HG03066 (cell line): ENCODE measurements at regions not wholly inside any gene's neighbourhood (a gene's known extent, or its start where the extent isn't known, plus 50 kb on each side); places are given as distances from the start of the nearest gene placed in this dataset.

Experiments
- ATAC-seq: cut with Tn5 transposase; IDR thresholded peaks from one replicate; pipeline ENCODE4 v1.9.1; 2021; ENCODE audit warnings: low read depth; ENCODE audit not compliant: unreplicated experiment

GRCh38 chr6:105567140-105567539 is 164.3 kb upstream of the PREP start:
- no peak for ATAC-seq

- ATAC-seq: no peak
Measured at GRCh38 chr6:105566503-105566902, 163.6 kb upstream of the PREP start.

DNA sequence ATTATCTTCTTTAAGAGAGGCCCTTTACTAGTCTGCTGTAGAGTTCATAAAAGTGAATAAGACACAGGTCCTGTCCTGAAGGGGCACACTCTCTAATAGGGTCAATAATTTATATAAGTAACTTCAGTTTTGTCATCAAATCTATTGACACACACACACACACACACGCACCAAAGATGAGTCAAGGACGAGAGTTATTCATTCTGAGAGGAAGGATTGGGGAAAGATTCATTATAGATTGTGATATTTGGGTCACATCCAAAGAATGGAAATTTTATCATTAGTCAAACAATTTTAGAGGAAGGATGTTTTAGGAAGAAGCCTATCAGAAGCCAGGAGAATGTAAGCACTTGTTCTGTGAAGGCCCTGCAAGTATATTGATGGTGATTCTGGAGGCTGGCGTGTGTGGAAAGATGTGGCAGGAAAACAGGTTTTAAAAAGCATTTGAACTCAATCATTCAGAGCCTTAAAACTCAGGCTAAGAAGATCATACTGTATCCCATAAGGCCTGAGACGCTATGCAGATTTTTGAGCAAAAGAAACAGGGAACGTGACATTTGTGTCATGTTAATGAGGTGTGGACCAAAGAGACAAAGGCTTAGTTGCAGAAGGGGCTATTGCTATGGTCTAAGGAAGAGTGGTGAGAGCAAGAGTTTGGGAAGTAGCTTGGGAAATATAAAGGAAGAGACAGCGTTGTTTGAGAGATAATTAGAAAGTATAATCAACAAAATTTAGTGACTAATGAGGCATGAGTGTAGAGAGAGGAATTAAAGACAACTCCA is 161.4 kb upstream of the PREP start:
- no peak for ATAC-seq

GRCh38 chr6:105562027-105562426 is 159.1 kb upstream of the PREP start:
- no peak for ATAC-seq

GRCh38 chr6:105561486-105561885 is 158.6 kb upstream of the PREP start:
- no peak for ATAC-seq

DNA sequence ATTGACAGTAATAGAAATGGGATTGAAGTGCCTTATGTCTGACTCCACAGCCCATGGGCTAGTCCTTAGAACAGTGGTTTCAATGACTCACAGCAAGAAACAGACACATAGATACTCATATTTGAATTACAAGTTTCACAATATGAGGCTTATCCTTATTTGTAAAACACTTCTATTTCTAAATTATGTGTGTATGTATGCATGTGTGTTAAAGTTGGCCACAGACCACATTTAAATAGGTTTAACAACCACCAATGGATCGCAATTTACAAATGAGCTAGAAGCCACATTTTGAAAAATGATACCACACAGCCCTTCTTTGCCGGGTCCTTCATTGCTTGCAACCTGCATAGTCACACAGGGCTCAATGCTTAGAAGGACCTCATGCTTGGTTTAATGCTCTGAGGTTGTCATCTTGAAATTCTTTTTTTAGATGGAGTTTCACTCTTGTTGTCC is 157.8 kb upstream of the PREP start:
- peak; percentile 94 for ATAC-seq

- no peak for ATAC-seq
Measured at GRCh38 chr6:105557291-105557690, 154.4 kb upstream of the PREP start.

- no peak for ATAC-seq
Measured at GRCh38 chr6:105553171-105553570, 150.3 kb upstream of the PREP start.

DNA sequence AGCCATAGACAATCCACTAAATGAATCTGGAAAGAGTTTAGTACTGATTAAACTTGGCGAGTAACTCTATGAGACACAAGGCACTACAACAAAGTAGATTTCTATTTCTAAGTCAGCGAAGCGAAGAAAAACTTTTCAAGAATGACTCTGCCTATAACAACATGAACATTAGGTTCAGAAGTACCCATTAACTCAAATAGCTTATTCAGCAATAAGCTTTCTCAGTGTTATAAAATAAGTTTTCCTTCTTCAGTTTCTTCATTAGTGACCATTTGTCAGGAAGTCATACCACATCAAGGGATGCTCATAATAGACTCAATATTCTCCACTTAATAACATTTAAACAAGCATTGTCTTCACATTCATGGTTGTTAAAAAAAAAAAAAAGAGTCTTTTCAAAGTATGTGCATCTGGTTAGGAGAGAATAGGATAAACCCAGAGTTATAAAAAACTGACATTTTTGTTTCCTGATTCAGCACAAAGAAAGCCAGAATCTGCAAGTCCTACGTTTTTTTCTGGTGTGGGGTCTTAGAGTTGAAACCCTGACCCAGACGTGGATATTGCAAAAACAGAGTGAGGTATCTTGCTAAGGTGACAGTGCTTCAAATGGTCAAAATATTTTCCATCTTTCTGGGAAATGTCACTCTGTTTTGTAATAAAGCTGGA is 148.2 kb upstream of the PREP start:
- ATAC-seq: no peak

GRCh38 chr6:105546754-105547153 is 143.9 kb upstream of the PREP start:
- ATAC-seq: no peak

- ATAC-seq: no peak
Measured at GRCh38 chr6:105545947-105546731, 143.3 kb upstream of the PREP start.

DNA sequence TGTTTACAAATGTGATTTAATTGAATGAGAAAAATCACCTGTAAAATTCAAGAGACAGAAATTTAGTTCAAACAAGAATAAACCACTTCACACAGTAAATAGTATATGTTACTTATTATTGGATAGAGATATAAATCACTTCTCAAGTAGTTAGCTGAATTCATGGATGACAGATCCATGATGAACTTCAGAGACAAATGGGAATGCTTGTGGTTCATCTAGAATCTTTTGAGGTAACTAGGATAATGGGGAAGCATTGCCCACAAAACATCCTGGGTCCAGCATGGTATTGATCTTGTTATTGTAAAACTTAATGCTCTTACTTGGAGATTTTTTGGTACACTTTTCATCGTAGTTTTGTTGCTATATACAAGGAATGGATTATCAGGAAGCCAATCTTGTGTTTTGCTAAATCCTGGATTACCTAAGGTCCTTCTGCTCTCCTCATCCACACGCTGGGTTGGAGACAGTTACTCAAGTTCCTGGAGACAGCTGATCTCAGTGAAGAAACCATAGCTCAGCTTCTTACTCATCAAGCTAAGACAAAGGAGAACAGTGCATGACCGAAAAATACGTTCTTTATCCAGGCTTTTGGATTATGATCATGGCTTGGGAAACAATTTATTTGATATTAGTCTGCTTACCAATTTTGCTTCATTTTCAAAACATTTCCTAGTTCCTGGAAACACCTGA is 142.5 kb upstream of the PREP start:
- ATAC-seq: no peak

- ATAC-seq: no peak
Measured at GRCh38 chr6:105539911-105540310, 137.0 kb upstream of the PREP start.

DNA sequence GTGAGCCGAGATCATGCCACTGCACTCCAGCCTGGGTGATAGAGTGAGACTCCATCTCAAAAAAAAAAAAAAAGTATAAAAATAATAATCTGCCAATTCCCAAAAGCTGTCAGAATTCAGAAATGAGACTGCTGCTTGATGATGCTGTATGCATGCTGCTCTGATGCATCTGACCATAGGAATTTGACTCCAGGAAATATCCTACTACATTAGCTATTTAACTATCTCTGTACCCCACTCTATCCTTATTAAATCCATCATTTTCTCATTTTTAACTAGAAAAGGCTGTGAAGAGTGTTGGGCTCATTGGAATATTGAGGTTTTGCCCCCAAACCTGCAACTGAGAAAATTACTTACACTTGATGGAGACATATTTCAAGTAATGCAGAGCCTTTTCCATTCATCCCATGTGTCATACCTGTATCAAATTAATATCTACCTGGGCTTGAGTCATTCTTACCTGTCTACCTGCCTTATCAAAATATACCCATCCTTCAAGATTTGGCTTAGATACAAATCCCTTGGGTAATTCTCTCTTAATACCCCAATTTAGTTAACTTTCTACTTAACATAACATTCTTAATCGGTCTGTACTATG is 135.2 kb upstream of the PREP start:
- ATAC-seq: no peak

DNA sequence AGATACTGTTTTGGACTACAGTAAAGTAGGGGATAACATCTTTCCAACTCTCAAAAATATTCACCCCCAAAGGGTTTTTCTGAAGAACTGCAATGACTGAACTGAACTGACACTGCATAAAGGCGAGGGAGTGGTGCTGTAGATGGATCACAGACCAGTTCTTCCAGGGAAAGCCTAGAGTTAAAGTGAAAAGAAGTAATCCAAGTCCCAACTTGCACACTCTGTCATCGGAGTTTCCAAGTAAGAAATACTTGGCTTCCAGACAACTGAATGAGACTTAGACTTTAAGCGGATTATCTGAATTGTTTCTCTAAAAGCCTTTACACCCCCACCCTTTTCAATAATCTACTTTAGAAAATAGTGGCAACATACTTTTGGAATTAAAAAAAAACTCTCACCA is 134.1 kb upstream of the PREP start:
- no peak for ATAC-seq

DNA sequence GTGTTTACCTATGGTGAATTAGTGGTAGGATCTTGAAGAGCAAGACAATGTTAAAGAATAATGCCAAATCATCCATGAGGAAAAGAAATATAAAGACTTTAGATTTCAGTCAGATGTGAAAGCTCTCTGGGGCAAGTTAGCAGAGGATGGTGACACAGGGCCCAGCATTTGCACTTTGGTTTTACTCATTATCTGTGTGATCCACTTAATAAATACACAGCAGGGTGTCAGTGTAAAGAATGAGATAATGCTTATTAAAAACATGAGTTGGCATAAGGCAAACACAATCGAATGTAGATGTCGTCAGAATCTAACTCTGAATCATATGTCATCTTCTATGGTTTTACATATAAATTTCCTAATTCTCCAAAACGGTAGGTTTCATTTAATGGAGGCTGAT is 130.4 kb upstream of the PREP start:
- ATAC-seq: no peak

- no peak for ATAC-seq
Measured at GRCh38 chr6:105526225-105526872, 123.5 kb upstream of the PREP start.

DNA sequence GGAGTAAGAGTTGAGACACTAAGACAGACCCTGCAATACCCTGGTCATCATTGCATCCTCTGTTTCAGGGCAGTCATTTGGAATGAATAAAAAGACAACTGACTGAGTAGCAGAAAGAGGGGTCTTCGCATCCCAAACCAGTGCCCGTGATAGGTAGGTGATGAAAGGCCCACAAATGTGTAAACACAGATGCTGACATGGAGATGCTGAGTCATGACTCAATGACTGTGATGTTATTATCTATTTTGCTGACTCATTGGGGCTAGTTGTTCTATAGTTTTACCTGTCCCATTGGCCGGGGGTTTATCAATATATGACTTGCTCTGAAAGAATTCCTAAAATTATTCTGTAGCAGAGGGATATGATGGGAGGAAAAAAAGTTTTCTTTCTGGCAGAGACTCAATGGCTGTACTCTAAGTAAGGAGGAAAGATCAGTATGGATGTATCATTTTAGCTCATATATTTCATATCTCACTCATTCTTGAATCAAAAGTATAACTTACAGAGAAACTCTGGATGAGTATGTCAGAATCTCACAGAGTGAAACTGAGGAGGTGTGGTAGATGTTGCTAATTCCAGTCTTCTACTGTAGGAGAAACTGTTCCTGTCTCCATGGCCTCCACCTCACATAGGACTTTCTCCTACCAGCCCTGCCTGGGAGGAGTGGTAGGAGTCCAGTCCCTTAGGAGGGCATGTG is 119.9 kb upstream of the PREP start:
- ATAC-seq: no peak

- ATAC-seq: no peak
Measured at GRCh38 chr6:105519954-105520353, 117.1 kb upstream of the PREP start.
